ENCODE measurements at regions not wholly inside any gene's neighbourhood (a gene's known extent, or its start where the extent isn't known, plus 50 kb on each side); places are given as distances from the start of the nearest gene placed in this dataset.
A peak's percentile ranks its signal among the peaks of the same experiment; 100 is the strongest.

DNA sequence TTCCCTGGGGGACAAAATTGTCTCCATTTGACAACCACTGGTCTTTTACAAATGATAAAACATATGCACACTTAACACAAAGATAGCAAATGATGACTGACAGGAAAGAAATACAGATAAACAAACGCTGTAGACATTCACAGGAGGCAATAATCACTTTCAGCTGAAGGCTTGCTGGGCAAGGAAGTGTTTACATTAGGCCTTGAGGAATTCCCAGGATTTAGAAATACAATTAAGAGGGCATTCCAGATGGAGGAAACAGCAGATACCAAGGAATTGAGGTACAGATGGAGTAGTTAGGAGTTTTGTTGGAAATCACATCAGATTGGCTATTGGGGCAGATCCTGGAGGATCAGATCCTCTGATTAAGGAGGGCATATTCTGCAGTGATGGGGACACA is 93.9 kb downstream of the DYRK2 start:
- Mint-ChIP-seq H3K4me3 (no peak overlapping the region), H3K4me1 (no peaks in the 10 kb centered on the region), H3K27ac (no peak overlapping the region), H3K9me3 (peaks cover 4% of the 10 kb centered on the region), H3K27me3 (ENCODE audit: low read depth) (no peaks in the 10 kb centered on the region), H3K36me3 (no peaks in the 10 kb centered on the region)
- TF ChIP-seq, protein P1, sequence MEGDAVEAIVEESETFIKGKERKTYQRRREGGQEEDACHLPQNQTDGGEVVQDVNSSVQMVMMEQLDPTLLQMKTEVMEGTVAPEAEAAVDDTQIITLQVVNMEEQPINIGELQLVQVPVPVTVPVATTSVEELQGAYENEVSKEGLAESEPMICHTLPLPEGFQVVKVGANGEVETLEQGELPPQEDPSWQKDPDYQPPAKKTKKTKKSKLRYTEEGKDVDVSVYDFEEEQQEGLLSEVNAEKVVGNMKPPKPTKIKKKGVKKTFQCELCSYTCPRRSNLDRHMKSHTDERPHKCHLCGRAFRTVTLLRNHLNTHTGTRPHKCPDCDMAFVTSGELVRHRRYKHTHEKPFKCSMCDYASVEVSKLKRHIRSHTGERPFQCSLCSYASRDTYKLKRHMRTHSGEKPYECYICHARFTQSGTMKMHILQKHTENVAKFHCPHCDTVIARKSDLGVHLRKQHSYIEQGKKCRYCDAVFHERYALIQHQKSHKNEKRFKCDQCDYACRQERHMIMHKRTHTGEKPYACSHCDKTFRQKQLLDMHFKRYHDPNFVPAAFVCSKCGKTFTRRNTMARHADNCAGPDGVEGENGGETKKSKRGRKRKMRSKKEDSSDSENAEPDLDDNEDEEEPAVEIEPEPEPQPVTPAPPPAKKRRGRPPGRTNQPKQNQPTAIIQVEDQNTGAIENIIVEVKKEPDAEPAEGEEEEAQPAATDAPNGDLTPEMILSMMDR (IDR thresholded peaks at IDR 0.05; ENCODE audit: unreplicated experiment), result no peak
- no peak for DNase-seq (ENCODE audit: low spot score in 2 of 2, unreplicated experiment in 2 of 2)

DNA sequence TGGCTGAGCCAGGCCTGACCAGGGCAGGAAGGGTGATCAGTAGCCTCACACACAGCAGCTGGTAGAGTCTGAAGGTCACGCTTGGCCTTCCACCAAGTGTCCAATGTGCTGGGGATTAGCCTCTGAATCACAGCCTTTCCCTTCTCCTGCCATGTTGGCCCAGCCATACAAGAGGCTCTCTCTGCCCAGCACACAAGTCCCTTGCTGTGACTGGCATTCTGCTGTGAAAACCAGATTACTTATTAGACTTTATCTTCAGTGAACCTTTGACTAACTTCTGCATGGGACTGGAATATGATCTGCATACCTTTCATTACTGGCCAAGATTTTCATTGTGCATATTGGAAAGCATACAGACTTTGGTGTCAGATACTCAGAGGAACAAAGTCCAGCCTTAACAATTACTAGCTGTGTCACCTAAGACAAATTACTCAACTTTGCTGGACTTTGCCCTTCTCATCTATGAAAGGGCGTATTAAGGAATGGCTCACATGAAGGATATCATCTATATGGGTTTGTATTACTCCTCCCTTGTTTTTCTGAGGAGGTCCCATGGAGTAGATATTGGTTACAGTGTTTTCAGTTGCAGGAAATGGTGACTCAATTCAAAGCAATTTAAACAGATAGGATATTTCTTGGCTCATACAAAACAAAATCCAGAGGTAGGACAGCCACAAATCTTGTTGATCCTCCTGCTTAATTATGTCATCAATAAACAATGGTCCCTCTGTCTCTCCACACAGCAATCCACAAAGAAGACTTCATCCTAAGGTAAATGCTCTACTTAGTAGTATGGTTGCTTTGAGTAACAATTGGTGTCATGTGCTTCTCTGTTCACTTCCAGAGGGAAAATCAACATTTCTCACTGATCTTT is 99.6 kb downstream of the DYRK2 start:
- no peaks in the 10 kb centered on the region for H3K27me3 Mint-ChIP-seq (ENCODE audit: low read depth)

DNA sequence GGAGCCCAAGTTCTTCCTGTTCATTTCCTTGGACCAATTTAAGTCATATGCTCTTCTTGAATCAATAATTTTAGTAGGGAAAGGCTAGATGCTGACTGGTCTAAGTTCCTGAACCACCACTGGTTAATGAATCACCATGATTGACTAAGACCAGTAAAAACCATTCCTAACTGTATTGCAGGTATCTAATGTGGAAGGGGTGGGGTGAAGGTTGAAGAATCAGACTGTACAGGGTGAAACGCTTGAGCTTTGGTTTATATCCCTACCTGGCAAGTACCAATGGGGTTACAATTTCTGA is 100.1 kb downstream of the DYRK2 start:
- Mint-ChIP-seq H3K36me3 (no peaks in the 10 kb centered on the region), H3K4me1 (peaks cover 2% of the 10 kb centered on the region), H3K27me3 (ENCODE audit: low read depth) (no peaks in the 10 kb centered on the region), H3K27ac (no peak overlapping the region), H3K9me3 (peaks cover 4% of the 10 kb centered on the region), H3K4me3 (no peak overlapping the region)
- TF ChIP-seq, protein P1 (IDR thresholded peaks at IDR 0.05; ENCODE audit: unreplicated experiment), result no peak
- DNase-seq (ENCODE audit: low spot score in 2 of 2, unreplicated experiment in 2 of 2), result no peak

More for the DNA sequence above, 99.6 kb downstream of the DYRK2 start:
- H3K4me3 Mint-ChIP-seq, result no peak overlapping the region
- DNase-seq (ENCODE audit: low spot score in 2 of 2, unreplicated experiment in 2 of 2), result no peak
- no peak overlapping the region for H3K27ac Mint-ChIP-seq
- H3K4me1 Mint-ChIP-seq, result peaks cover 2% of the 10 kb centered on the region
- no peaks in the 10 kb centered on the region for H3K36me3 Mint-ChIP-seq
- TF ChIP-seq, protein P1 (IDR thresholded peaks at IDR 0.05; ENCODE audit: unreplicated experiment), result no peak
- H3K9me3 Mint-ChIP-seq, result peaks cover 4% of the 10 kb centered on the region

DNA sequence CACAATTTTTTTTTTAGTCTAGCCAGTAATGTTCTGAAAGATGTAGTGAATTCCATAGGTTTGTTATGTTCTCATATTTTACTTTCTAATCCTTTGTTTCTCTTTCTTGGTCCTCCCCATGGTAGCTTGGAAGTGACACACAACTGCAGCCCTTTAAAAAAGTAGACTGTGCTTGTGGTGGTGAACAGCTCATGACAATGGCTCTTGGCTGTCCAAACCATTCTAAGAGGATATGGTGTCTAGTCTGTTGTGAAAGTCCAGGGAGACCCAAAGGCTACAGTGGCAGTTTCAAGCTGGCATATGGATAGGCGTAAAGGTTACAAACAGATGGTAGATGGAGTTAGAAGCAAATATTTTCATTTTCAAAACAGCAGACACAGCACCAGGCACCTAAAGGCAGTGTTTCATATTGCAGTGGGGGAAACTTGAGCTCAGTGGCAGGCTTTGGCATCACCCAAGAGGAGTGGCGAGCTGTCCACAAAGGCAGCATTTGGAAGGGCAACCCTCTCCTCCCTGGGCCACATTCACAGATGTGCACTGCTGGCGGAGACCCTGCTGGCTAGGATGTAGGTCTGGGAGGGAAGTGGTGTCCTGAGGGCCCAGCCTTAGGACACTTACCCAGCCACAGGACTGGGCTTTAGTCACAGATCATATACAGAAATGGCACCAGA is 102.1 kb downstream of the DYRK2 start:
- Mint-ChIP-seq H3K27ac (no peak overlapping the region), H3K9me3 (peaks cover 4% of the 10 kb centered on the region), H3K27me3 (ENCODE audit: low read depth) (no peaks in the 10 kb centered on the region), H3K4me1 (peaks cover 2% of the 10 kb centered on the region), H3K36me3 (no peaks in the 10 kb centered on the region), H3K4me3 (no peak overlapping the region)
- DNase-seq (ENCODE audit: low spot score in 2 of 2, unreplicated experiment in 2 of 2), result no peak
- TF ChIP-seq, protein P1 (IDR thresholded peaks at IDR 0.05; ENCODE audit: unreplicated experiment), result no peak

DNA sequence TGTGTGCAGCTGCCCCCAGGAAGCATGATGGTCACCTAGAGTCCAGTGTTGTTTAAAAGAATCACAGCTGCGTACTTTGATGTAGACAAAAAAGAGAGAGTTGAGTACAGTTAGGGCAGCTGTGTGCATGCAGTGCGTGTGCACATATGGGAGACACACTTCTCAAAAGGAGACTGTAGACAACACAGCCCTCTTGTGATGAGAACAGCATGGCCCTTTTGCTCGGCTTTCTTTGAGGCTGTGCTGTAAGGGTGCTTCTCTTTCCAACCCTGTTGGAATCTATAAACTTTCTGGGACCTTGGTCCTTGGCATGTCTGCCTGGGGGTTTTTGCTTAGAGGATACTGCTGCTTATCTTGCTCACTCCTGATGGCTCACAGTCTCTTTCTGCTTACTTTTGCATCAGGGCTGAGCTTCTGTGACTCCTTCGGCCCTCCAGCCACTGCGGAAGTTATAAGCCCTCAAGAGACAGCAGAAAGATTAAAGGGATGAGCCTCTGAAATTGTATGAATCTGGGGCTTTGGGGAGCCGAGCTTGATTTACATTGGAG is 102.9 kb downstream of the DYRK2 start:
- no peak for DNase-seq (ENCODE audit: low spot score in 2 of 2, unreplicated experiment in 2 of 2)
- Mint-ChIP-seq H3K4me1 (peaks cover 2% of the 10 kb centered on the region), H3K9me3 (no peaks in the 10 kb centered on the region), H3K36me3 (no peaks in the 10 kb centered on the region), H3K27ac (peak overlapping the region; percentile 75), H3K27me3 (ENCODE audit: low read depth) (no peaks in the 10 kb centered on the region), H3K4me3 (no peak overlapping the region)
- TF ChIP-seq, protein P1 (IDR thresholded peaks at IDR 0.05; ENCODE audit: unreplicated experiment), result no peak

Measured in mesothelial cell of epicardium (in vitro differentiated cells).